ENCODE measurements at regions not wholly inside any gene's neighbourhood (a gene's known extent, or its start where the extent isn't known, plus 50 kb on each side); places are given as distances from the start of the nearest gene placed in this dataset.

DNA sequence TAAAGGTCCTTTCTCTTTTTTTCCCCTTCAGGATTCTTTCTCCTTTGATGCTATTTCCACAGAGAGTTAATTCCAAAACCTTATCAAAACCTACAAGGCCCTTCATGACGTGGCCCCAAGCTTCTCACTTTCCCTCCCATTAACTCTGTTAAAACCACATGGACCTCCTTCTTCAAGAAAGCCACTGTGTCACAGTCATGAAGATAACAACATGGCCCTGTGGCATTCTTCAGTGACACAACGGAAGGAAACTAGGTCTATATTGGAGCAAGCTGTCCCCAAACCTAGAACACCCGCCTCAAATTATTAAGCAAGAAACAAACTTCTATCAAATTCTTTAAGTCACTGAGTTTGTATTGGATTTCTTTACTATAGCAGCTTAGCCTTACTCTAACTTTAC, 611.1 kb downstream of the NUF2 start:
- CTCF ChIA-PET = no interaction called here
- Mint-ChIP-seq H3K4me1 (no peaks in the 10 kb centered on the region), H3K27me3 (no peaks in the 10 kb centered on the region), H3K9me3 (peaks cover 6% of the 10 kb centered on the region), H3K27ac (no peak overlapping the region), H3K36me3 (ENCODE audit: low read depth) (no peaks in the 10 kb centered on the region), H3K4me3 (no peak overlapping the region)
- DNase-seq = no peak
- TF ChIP-seq, protein P1, sequence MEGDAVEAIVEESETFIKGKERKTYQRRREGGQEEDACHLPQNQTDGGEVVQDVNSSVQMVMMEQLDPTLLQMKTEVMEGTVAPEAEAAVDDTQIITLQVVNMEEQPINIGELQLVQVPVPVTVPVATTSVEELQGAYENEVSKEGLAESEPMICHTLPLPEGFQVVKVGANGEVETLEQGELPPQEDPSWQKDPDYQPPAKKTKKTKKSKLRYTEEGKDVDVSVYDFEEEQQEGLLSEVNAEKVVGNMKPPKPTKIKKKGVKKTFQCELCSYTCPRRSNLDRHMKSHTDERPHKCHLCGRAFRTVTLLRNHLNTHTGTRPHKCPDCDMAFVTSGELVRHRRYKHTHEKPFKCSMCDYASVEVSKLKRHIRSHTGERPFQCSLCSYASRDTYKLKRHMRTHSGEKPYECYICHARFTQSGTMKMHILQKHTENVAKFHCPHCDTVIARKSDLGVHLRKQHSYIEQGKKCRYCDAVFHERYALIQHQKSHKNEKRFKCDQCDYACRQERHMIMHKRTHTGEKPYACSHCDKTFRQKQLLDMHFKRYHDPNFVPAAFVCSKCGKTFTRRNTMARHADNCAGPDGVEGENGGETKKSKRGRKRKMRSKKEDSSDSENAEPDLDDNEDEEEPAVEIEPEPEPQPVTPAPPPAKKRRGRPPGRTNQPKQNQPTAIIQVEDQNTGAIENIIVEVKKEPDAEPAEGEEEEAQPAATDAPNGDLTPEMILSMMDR (IDR thresholded peaks at IDR 0.05) = no peak
- POLR2A ChIA-PET = no interaction called here
- intact Hi-C loops (cut with micrococcal nuclease) = no loop called here
- ATAC-seq (ENCODE audit: low read depth) = no peak

DNA sequence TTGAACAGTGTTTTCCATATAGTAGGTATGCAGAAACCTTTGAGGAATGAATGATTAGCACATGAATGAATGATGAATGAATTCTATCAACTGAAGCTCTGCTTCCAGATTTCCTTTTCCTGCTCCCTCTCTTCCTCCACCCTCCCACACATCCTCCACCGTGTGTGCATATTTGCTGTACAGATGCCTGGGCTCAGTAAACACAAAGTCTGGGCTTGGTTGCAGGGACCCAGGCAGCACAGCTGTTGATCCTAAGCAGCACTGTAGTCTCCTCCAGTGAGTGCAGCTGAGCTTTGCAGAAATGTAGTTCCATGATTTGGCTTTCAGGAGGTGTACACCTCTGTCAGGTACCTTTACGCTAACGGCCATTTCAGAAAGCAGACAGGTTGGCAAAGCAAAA, 611.7 kb downstream of the NUF2 start:
- peaks cover 6% of the 10 kb centered on the region for H3K9me3 Mint-ChIP-seq
- TF ChIP-seq, protein P1 (IDR thresholded peaks at IDR 0.05) = no peak
- no peak overlapping the region for H3K27ac Mint-ChIP-seq
- no peaks in the 10 kb centered on the region for H3K4me1 Mint-ChIP-seq
- DNase-seq (no peak), ATAC-seq (ENCODE audit: low read depth) (no peak)
- ChIA-PET POLR2A (no interaction called here), CTCF (no interaction called here)
- no peak overlapping the region for H3K4me3 Mint-ChIP-seq
- intact Hi-C loops (cut with micrococcal nuclease) = no loop called here
- no peaks in the 10 kb centered on the region for H3K36me3 Mint-ChIP-seq (ENCODE audit: low read depth)
- no peaks in the 10 kb centered on the region for H3K27me3 Mint-ChIP-seq

DNA sequence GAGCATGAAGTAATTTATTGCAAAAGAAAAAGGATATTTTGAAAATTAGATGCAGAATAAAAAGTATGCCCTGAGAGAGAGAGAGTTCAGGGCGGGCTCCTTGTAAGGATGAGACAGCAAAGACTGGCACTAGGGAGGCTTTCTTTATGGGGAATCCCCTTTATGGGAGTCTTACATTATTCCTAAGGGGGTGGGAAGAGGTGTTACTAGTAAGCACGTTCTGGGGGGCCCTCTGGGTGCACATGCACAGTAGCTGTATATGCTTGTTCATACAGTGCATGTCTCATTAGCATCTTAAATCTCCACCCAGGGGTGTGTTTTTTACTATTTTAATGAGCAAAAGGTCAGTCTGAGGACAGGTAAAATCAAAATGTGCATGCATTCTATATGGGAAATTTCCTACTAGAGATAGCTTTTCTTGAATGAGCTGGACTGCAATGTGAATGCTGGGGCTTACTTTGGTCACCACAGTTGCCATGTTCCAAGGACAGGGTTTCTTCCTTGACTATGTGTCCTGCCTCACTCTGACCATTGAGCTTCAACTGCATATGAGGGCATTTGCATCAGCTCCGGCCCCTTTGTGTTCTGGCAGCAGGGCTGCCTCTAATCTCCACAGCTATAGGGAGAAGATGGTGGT, 614.1 kb downstream of the NUF2 start:
- no peak overlapping the region for H3K4me3 Mint-ChIP-seq
- POLR2A ChIA-PET = no interaction called here
- ATAC-seq (ENCODE audit: low read depth) = no peak
- intact Hi-C loops (cut with micrococcal nuclease) = no loop called here
- H3K36me3 Mint-ChIP-seq (ENCODE audit: low read depth) = no peaks in the 10 kb centered on the region
- H3K27ac Mint-ChIP-seq = no peak overlapping the region
- H3K27me3 Mint-ChIP-seq = no peaks in the 10 kb centered on the region
- TF ChIP-seq, protein P1 (IDR thresholded peaks at IDR 0.05) = no peak
- no peak for DNase-seq
- no peaks in the 10 kb centered on the region for H3K4me1 Mint-ChIP-seq
- CTCF ChIA-PET = no interaction called here
- H3K9me3 Mint-ChIP-seq = peaks cover 6% of the 10 kb centered on the region

DNA sequence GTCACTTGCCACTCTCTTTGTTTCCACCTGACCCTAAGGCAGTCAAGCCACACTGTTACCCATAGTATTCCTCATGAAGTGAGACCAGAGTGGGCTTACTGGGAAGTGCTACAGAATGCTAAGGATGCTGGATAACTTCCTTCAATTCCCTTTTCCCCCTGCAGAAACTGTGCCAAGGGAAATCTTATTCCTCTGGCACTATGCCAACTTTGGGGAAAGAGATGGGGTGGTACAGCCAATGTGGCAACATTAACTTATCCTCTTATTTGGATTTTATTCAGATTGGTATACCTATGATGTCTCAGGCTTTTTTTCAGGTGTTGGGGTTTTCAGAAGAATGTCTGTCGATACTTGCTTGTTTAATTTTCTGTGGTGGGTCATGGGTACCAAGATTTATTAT, 599.4 kb upstream of the PBX1 start:
- intact Hi-C loops (cut with micrococcal nuclease) = no loop called here
- ChIA-PET CTCF (no interaction called here), POLR2A (no interaction called here)
- H3K4me1 Mint-ChIP-seq = no peaks in the 10 kb centered on the region
- no peaks in the 10 kb centered on the region for H3K27me3 Mint-ChIP-seq
- no peaks in the 10 kb centered on the region for H3K36me3 Mint-ChIP-seq (ENCODE audit: low read depth)
- H3K27ac Mint-ChIP-seq = no peak overlapping the region
- no peak for DNase-seq
- H3K9me3 Mint-ChIP-seq = peaks cover 22% of the 10 kb centered on the region
- no peak for ATAC-seq (ENCODE audit: low read depth)
- TF ChIP-seq, protein P1 (IDR thresholded peaks at IDR 0.05) = no peak
- H3K4me3 Mint-ChIP-seq = no peak overlapping the region

DNA sequence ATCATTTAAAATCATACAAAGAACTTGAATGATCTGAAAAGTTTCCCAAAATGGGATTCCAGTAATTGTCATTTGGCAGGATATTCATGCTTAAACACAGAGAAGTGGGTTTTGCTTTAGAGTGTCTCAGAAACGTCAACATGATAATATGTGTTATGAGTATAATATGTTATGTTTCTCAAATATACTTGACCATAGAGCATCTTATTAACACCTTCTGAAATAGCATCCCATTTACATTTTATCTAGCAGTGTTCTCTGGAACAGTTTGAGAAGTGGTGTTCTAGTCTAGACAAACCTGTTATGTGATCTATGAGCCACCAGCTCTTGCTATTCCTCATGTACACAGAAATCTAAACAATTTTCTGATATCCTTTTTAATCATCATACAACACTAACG, 588.8 kb upstream of the PBX1 start:
- Mint-ChIP-seq H3K4me3 (no peak overlapping the region), H3K27me3 (no peaks in the 10 kb centered on the region), H3K9me3 (peaks cover 17% of the 10 kb centered on the region), H3K27ac (no peak overlapping the region), H3K4me1 (no peaks in the 10 kb centered on the region), H3K36me3 (ENCODE audit: low read depth) (no peaks in the 10 kb centered on the region)
- CTCF ChIA-PET = no interaction called here
- ATAC-seq (ENCODE audit: low read depth) (no peak), DNase-seq (no peak)
- intact Hi-C loops (cut with micrococcal nuclease) = no loop called here
- POLR2A ChIA-PET = no interaction called here
- TF ChIP-seq, protein P1 (IDR thresholded peaks at IDR 0.05) = no peak

Data from activated B cell treated with CpG ODN at 0.5 μM for 24 hours (primary cell).